CD4-positive, alpha-beta T cell treated with Interleukin-15 for 1 hour (primary cell): ENCODE measurements at regions not wholly inside any gene's neighbourhood (a gene's known extent, or its start where the extent isn't known, plus 50 kb on each side); places are given as distances from the start of the nearest gene placed in this dataset.
"Not testable (repeated sequence)": the region's sequence is repeated elsewhere in the genome, so short reads cannot be mapped to it uniquely, and the experiment has no call there.

Experiments
- DNase-seq: peaks from one replicate; pipeline ENCODE4 v3.0.0-alpha.2; 2020

DNA sequence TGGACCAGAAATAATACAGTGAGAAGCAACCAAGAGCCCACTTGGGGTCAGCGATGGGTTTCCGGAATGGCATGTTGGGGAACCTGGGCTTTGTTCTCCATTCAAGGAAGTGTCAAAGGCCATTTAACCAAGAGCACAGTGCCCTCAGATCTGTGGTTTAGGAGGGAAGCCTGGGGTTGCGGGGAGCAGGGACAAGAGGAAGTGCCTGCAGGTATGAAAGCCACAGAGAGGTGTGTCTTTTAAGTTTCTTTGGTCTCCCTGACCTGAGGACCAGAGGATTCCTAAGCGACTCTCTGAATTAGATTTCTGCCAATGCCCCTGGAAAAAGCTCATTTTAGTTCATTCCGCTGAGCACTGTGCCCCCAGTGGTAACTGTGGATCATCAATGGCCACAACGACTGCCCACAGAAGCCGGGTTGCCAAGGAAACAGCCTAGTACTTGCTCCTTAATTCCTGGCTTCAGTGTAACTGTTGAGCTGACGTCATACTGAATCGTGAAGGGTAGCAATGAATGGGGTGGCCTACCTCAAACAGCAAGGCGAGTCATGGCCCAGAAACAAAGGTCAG is 107.3 kb upstream of the SPIN1 start:
- DNase-seq: no peak

GRCh38 chr9:88278036-88278435 is 110.2 kb upstream of the SPIN1 start:
- no peak for DNase-seq

DNA sequence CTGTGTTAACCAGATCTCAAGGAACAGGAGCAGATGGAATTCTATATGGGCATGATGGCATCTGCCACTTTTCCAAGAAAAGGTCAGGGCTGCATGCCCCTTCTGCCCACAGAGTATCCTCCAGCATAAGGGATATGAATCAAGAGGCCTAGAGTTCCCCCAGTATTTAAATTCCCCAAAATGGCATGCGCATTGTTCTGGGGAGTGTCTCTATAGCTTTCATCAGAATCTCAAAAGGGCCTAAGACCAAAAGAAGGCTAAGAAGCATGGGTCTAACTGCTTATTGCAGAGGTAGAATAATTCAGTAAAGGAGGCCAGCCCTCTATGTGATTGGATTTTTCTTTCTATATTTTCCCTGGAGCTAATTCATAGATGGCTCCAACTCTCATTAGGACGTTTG is 114.2 kb upstream of the SPIN1 start:
- DNase-seq: no peak

- DNase-seq: no peak
These were observed 115.3 kb upstream of the SPIN1 start for GRCh38 chr9:88272986-88273385.

- DNase-seq: no peak
These were observed 117.8 kb upstream of the SPIN1 start for GRCh38 chr9:88270413-88270812.

- DNase-seq: no peak
These were observed 119.4 kb upstream of the SPIN1 start for GRCh38 chr9:88268886-88269285.

GRCh38 chr9:88267283-88267682 is 121.0 kb upstream of the SPIN1 start:
- DNase-seq: no peak

- no peak for DNase-seq
These were observed 121.8 kb upstream of the SPIN1 start for GRCh38 chr9:88266416-88266815.

DNA sequence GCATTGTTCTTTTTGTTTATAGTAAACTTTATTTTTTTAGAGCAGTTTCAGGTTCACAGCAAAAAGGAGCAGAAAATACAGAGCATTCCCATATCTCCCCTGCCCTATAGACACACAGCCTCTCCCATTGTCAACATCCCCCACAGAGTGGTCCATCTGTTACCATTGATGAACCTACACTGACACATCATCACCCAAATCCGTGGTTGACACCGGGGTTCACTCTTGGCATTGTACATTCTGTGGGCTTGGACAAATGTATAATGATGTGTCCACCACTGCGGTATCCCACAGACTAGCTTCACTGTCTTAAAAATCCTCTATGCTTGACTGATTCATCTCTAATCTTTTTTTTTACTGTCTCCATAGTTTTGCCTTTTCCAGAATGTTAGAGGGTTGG is 120.7 kb upstream of the SPATA31C2 start:
- DNase-seq: no peak

DNA sequence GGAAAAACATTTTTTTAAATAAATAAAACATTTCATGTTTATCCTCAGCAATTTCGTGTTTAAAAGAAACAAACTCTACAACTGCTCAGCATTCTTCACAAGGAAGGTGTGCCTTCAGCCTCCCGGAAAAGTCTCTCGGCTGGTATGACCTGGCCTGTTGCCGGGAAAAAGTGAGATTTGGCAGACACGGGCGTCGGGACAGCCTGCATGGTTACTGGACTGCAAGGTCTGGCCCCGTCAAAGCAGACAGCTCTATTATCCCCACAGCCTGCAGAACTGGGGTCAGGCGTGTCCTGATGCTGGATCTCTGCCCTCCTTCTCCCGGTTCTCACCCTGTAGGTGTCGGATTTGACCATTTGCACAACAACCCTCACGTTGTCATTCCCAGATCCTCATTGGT is 120.3 kb upstream of the SPATA31C2 start:
- no peak for DNase-seq

GRCh38 chr9:88258024-88258423 is 119.7 kb upstream of the SPATA31C2 start:
- DNase-seq: no peak

- DNase-seq: no peak
These were observed 117.9 kb upstream of the SPATA31C2 start for GRCh38 chr9:88256216-88256615.

- DNase-seq: not testable (repeated sequence)
These were observed 117.5 kb upstream of the SPATA31C2 start for GRCh38 chr9:88255806-88256205.

GRCh38 chr9:88251903-88252302 is 113.6 kb upstream of the SPATA31C2 start:
- DNase-seq: no peak

GRCh38 chr9:88243736-88244135 is 105.5 kb upstream of the SPATA31C2 start:
- DNase-seq: no peak

GRCh38 chr9:88242879-88243278 is 104.6 kb upstream of the SPATA31C2 start:
- DNase-seq: no peak

GRCh38 chr9:88237991-88238571 is 99.8 kb upstream of the SPATA31C2 start:
- no peak for DNase-seq

- DNase-seq: no peak
These were observed 99.2 kb upstream of the SPATA31C2 start for GRCh38 chr9:88237479-88237961.

DNA sequence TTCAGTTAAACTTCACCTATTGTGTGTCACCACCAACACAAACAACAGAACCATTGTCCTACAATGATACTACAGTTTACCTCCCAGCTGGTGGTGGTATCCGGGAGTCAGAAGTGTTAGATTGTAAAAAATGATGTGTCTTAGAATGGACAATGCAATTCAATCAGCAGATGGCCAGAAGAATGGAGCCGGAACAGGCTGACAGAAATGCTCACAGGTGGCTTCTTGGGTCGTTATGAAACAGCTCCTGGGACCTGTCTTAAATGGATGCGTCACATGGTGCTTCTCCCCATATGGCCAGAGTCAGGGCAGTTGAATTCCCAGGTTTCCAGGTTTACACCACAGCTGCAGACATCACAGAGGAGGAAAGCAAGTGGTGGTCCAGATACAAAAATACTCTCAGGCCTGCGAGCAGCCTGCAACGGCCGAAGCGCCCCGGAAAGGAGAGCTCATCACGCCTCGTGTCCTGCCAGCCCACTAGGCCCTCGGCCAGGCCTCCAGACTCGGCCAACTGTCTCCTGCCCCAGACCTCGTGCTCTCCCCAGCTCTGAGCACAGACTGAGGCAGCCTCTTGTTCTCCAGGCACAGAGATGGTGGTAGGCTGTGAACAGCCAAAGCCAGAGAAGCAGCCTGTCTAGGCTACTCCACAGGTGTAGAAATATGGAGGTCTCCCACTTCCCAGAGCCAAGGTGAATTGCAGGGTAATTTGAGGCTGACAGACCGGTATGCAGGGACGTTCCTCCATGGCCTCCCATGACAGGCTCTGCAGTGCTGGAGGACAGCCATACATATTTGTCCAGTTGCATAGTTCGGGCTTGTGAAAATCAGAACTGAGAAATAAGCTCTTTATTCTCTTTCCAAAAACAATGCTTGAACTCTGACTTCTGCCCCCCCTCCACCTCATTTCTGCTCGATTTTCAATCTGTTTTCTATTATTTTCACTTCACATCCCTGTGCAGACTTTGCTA is 98.5 kb upstream of the SPATA31C2 start:
- DNase-seq: no peak

DNA sequence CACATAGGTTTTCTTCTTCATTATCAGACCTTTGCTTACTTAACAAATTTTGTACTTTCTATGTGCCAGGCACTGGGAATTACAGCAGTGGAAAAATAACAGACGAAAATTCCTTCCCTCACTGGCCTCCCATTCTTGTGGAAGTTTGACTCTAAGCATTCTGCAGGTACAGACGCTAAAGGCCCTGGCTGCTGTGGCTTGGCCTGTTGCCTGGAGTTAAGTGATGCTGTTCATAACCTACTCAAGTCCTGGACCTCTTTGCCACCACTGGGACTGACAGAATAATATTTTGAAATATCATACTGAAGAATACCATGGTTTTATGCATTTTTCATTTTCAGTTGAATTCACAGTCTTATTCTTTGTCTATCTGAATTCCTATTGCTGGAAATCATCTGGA is 97.3 kb upstream of the SPATA31C2 start:
- no peak for DNase-seq

DNA sequence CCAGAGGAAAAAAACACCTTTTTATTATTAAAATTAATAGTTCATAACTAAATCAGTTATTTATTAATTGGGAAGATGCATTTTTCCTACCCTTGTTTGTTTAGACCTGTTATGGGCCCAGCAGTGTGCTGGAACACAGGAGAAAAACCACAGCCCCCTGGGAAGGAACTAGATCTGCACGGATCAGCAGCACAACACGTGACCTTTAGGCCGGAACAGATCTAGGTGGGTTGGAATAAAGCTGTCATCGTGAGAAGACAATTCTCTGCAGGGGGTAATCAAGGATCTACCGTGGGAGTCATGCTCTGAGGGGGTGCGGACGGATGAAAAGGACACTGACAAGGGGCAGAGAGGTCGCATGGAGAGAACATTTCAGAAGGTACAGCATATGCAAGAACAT is 95.8 kb upstream of the SPATA31C2 start:
- DNase-seq: no peak

DNA sequence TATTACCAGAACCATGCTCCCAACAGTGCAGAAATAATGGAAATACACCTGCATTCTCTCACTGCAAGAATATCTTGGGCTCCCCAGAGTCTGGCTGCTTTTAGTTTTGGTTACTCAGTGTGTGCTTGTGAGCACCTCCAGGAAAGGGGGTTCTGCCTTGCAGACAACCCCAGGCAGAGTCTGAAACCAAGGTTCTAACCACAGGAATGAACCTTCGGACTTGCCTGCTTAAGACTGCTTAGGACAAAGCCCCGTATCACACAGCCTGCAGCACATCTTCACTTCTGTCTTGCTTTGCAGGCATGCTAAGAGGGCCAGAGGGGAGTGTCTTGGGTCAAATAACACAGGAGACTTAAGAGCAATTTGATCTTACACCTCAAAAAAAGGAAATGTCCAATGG is 94.8 kb upstream of the SPATA31C2 start:
- no peak for DNase-seq

DNA sequence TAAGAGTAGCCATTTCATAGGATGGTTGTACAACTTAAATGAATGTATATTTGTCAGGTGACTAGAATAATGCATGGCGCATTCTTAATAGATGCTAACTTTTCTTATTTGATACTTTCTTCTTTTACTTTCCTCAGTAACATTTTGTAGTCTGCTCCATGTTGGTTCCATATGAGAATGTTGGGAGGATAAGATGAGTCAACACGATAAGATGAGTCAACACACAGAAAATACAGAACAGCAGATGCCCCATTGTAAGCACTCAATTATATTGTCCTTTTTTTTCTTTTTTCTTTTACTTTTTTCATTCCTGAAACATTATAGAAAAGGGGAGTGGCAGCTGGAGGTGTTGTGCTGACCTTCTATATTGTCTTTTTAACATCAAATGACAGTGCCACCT is 92.3 kb upstream of the SPATA31C2 start:
- DNase-seq: no peak

DNA sequence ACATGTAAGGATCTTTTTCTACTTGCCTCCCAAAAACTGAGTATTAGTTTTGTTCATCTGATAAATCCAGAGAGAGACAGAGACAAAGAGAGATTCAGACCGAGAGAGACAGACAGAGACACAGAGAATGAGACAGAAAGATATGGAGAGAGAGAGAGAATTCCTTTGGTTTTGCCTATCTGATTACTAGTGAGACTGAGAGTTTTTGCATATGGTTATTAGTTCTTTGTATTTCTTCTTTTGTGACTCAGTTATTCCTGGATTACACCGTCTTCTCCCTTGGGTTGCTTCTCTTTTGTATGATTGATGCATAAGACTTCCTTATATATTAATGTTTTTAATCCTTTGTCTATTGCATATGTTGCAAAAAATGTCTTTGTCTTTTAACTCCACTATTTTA is 91.2 kb upstream of the SPATA31C2 start:
- no peak for DNase-seq
